ENCODE measurements at regions not wholly inside any gene's neighbourhood (a gene's known extent, or its start where the extent isn't known, plus 50 kb on each side); places are given as distances from the start of the nearest gene placed in this dataset.

DNA sequence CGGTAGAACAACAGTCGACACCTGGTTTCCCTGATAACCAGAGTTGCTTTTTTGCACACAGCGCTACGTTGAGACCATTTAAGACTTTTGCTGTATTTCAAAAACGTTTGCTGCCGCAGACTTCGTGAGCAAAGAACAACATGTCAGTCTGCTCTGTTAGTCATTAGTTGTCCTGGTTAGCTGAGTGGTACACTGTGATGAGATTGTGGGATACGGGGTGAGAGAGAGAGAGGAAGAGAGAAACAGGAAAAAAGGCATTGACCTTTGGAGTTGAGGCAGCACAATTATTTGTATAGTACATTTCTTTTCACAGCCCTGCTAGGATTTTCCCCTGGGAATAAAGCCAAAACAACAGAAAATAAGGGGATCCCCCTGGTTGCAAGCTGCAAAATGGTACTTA is 306.1 kb upstream of the WWC1 start:
- TF ChIP-seq, protein P1, sequence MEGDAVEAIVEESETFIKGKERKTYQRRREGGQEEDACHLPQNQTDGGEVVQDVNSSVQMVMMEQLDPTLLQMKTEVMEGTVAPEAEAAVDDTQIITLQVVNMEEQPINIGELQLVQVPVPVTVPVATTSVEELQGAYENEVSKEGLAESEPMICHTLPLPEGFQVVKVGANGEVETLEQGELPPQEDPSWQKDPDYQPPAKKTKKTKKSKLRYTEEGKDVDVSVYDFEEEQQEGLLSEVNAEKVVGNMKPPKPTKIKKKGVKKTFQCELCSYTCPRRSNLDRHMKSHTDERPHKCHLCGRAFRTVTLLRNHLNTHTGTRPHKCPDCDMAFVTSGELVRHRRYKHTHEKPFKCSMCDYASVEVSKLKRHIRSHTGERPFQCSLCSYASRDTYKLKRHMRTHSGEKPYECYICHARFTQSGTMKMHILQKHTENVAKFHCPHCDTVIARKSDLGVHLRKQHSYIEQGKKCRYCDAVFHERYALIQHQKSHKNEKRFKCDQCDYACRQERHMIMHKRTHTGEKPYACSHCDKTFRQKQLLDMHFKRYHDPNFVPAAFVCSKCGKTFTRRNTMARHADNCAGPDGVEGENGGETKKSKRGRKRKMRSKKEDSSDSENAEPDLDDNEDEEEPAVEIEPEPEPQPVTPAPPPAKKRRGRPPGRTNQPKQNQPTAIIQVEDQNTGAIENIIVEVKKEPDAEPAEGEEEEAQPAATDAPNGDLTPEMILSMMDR (IDR thresholded peaks at IDR 0.05; ENCODE audit: extremely low read depth in 1 of 2, insufficient read depth in 1 of 2, low read depth in 1 of 2, low read length in 2 of 2): no peak
- TF ChIP-seq POLR2A (IDR thresholded peaks at IDR 0.05; ENCODE audit: low read depth, low read length) (no peak), GATA2 (IDR thresholded peaks at IDR 0.05; ENCODE audit: insufficient read depth, insufficient read length, low read depth, low read length) (no peak), JUN (IDR thresholded peaks at IDR 0.05; ENCODE audit: borderline replicate concordance, insufficient read depth, insufficient read length, low read depth) (no peak), POLR2AphosphoS5 (IDR thresholded peaks at IDR 0.05; ENCODE audit: insufficient read depth, low read depth, low read length) (no peak), MAX (IDR thresholded peaks at IDR 0.05; ENCODE audit: insufficient read depth, insufficient read length) (no peak), MYC (IDR thresholded peaks at IDR 0.05; ENCODE audit: low read depth, low read length) (no peak)

Data from endothelial cell of umbilical vein (primary cell).